GM21447 (cell line): ENCODE measurements at regions not wholly inside any gene's neighbourhood (a gene's known extent, or its start where the extent isn't known, plus 50 kb on each side); places are given as distances from the start of the nearest gene placed in this dataset.
"Not testable (repeated sequence)": the region's sequence is repeated elsewhere in the genome, so short reads cannot be mapped to it uniquely, and the experiment has no call there.

ENCODE experiments used
- ATAC-seq: cut with Tn5 transposase; IDR thresholded peaks from one replicate; pipeline ENCODE4 v1.9.1; 2021; ENCODE audit not compliant: unreplicated experiment

DNA sequence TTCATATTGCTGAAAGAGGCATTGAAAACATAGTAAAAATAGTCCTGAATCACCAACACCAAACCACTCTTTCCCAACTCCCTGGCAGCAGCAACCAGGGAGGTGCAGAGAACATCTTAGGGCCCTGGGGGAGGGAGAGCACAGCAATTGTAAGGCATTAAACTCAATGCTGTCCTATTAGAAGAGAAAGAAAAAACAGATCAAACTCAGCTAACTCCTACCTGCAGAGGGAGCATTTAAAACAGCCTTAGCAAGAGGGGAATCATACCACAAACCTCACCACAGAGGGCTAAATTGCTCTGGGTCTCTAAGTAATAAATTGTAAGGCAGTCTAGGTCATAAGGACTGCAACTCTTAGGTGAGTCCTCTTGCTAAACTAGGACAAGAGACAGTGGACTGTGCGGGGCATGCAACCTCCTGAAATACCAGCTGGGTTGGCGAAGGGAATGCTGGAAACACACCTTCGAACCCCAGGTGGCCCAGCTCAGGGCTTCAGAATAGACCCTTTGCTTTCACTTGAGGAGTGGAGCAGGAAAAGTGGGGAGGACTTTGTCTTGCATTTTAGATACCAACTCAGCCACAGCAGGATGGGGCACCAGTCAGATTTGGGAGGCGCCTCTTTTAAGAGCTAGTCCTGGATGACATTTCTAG lies 697.1 kb upstream of the FAT3 start:
- ATAC-seq, result no peak

DNA sequence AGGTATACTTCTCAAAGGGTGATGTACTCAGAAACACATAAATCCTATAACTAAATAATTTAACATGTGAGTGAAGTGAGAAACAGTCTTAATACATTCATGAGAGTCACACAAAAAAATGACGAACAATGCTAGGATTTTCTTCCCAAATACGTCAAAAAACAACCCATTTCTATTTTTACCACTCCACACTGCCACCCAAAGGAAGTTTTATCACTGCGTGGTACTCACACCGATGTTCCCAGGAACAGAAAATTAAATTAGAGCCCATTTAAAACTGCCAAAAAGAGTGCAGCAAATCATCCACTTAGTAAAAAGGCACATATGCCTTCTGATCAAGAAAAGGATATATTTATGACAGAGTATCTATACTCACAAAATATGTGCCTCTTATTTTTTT lies 710.9 kb upstream of the FAT3 start:
- no peak for ATAC-seq

DNA sequence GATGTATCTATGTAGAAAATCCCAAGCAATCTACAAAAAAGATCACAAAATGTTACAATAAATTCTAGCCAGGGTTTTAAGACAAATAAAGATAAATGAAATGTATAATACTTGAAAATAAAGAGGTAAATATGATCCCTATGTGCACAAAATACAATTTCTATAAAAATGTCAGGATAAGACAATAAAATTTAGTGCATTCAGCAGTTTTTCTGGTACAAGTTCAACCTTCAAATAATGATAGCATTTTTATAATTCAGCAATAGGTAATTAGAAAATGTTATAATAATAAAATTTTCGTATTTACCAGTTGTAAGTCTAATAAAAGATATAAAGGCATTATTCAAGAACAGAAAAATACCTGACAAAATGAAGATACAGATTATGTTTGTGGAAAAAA lies 726.8 kb upstream of the FAT3 start:
- ATAC-seq, result no peak

DNA sequence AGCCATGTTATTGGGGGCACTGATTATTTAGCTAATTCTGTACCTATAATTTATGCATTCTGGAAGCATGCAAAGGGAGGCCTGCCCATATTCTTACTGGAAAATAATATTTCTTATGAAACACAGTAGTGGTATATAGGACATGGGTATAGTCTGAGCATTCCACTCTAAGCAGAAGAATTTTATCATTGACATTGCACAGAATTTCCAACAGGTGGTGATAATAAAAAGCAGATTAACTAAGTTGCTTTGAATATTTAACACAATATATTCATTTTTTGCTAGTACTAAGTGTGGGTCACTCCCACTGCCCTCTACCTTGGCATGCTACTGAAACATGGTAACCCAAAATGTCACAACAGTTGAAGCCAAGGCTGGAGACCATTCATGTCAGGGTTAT lies 728.8 kb upstream of the FAT3 start:
- ATAC-seq, result no peak

DNA sequence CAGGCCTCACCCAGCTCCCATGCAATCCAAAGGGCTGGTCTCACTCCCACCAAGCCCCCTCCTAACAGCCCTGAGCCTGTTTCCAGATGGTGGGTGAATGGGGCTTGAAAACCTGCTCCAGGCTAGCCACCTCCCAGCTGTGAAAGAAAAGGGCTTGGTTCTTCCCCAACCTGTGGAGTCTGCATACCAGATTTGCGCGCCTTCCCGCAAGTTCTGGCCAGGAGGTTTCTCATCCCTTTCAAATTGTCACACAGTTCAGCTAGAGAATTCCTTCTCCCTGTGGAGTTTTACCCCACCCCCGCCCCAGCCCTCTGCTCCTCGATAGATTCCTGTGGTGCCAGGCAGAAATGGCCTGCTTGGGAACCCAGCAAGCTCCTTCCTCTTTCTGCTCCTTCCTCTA lies 734.6 kb upstream of the FAT3 start:
- no peak for ATAC-seq

DNA sequence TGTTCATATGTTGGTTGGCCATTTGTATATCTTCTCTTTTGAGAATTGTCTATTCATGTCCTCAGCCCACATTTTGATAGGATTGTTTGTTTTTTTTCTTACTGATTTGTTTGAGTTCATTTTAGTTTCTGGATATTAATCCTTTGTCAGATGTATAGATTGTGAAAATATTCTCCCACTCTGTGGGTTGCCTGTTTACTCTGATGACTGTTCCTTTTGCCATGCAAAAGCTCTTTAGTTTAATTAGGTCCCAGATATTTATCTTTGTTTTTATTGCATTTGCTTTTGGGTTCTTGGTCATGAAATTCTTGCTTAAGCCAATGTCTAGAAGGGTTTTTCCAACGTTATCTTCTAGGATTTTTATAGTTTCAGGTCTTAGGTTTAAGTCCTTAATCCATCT lies 740.7 kb upstream of the FAT3 start:
- not testable (repeated sequence) for ATAC-seq

DNA sequence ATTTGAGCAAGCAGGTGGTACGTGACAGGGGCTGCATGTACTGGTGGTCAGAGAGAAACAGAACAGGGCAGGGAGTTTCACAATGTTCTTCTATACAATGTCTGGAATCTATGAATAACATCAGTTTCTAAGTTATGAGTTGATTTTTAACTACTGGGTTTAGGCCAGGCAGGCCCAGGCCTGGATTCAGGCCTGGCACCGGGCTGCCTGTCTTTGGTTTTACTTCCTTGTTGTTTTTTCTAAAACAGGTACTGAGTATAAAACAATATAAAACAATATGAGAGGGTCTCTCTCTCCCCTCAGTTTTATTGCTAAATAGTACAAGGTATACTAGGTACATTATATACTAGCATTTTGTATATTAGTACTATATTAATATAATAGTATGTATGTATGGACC lies 742.7 kb upstream of the FAT3 start:
- ATAC-seq, result not testable (repeated sequence)

DNA sequence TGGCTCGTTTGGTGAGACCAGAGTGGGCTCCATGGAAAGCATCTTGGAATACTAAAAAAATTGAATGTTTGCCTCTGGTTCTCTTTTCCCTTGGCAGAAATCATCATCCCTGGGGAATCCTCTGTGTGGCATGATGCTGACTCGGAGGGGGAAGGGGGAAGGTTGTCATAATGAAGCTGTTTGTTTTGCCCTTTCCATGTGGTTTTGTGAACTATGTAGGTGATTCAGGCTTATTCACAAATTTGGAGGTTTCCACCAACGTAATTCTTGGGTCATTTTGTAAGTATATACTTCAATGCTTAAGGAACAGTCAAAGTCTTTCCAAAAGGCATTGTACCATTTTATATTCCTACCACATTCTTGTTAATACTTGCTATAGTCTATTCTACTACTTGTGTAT lies 754.0 kb upstream of the FAT3 start:
- no peak for ATAC-seq

DNA sequence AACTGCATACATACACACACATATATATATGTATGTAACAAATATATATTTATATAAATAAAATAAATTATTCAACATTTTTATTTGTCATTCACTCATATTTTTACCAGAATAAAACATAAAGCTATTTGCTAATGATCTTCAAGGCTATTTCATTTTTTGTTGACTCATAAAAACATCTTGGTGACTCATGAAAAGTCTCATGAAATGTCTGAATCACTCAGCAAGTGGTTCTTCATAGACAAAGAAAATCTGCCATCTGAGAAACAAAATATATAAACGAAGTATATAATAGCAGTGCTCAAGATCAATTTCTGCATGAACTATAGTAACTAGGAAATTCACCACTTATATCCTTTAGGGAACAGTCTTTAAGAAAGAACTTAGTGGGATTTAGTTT lies 764.8 kb upstream of the FAT3 start:
- no peak for ATAC-seq

DNA sequence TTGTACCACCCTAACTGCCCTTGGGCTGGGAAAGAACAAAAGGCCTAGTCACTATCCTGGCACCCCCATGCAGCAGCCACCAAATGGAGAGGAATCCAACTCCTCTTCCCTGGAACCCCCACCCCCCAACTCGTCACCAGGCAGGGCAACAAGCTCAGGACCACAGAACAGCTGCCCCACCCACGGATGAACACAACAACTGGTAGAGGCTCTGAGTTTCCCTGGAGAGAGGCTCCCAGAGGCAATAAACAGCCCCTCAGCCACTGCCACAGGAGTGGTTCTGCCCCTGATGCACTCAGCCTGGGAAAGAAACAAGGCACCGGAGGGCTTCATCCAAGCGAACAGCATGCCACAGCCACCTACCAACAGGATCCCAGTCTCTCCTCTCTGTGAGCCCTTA lies 778.4 kb upstream of the FAT3 start:
- ATAC-seq, result no peak

DNA sequence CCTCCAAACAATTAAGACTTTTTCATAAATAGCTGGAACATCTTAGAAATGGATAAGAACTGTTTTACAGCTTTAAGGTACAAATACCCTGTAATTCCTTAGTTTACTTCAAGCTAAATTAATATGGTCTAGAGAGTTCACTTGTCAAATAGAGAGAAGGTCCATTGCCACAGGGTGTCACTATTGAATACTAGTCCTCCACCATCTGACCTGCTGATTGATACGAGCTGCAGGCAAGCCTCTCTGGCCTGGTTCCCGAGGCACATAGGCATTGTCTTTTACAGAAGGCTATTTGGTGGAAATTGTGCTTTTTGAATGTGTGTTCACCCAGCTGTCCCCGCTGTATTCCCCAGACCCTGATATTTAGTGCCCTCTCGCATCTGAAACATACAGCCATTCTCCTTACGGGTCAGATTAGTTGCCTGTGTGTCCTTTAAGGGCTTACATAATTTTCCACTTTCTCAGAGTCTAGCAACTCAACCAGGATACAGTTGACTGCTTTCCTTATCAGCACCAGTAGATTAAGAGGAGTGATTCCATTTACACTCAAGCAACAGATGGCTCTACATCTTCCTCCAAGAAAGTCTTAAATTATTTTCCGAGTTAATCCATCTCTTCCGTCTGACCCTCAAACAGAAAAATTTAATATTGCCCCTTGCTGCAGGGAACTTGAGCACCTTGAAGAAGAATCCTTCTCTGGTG lies 788.8 kb upstream of the FAT3 start:
- no peak for ATAC-seq

DNA sequence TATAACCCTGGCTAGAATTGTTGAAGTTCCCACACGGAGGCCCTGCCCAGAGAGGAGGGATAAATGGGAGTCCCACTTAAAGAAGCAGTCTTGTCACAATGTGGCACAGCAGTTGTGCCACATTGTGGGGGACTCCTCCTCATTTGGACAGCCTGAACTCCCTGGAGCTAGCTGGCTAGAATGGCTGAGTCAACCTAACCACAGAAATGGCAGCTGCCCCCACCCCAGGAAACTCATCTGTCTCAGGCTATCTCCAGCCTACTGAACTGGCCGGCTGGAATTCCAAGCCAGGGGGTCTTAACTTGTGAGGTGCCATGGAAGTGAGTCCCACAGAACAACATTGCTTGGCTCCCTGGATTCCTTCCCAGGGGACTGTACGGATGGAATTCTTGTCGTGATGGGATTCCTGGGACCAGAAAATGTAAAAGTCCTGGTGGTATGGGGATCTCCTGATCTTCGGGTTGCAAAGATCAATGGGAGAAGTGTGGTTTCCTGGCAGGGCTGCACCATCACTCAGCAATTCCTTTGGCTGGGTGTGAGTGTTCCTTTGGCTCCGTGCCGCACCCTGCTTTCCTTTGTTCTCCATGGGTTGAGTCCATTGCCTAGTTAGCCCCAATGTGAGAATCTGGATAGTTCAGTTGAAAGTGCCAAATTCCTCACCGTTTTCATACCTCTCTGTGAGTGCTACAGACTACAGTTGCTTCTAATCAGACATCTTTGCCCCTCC lies 791.2 kb upstream of the FAT3 start:
- ATAC-seq, result no peak

DNA sequence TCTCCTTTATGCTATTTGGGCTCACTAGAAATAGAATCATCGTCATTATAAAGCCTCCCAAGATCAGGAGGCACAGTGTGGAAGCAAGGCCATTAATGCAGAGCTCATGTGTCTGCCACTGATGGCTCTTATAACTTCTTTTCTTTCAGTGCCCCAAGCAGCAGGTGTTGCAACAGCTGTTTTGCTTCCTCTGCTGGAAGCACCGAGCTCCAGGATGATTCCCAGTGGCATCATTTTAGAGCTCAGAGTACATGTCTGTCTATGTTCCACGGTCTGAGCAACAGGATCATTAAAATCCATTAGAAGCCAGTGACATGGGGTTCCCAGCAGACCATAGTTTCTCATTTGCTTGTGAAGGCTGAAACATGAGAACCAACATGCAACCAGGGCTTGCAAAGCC lies 803.0 kb upstream of the FAT3 start:
- ATAC-seq, result no peak

DNA sequence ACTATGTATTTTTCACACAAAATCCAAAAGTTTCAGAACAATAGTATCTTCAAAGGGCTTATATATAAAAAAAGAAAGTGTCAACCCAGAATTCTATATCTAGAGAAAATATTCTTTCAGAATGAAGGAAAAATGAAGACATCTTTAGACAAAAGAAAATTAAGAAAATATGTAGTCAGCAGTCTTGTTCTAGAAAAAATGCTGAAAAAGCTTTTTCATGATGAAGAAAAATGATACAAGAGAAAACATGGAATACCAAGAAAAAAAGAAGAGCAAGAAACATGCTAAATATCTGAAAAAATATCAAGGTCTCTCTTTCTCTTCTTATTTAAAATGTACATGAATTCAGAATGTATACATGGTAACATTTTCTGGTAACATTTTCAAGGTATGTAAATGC lies 816.8 kb upstream of the FAT3 start:
- no peak for ATAC-seq

DNA sequence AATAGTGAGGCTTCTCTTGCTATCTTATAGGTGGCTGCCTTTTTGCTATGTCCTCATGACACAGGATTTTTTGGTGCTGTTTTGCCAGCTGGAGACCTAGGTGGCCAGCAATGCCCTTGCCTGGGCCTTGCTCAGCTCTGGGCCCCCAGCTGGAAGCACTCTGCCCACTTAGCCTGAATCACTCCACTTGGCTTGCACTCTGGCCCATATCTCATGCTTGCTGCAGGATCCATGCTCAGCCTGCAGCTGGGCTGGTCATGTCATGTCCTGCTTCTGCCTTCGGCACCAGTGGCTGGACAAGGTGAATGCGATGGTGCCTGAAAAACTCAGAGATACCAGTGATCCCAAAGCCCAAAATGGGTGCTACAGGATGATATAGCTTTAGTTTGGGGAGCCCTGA lies 818.6 kb upstream of the FAT3 start:
- no peak for ATAC-seq

DNA sequence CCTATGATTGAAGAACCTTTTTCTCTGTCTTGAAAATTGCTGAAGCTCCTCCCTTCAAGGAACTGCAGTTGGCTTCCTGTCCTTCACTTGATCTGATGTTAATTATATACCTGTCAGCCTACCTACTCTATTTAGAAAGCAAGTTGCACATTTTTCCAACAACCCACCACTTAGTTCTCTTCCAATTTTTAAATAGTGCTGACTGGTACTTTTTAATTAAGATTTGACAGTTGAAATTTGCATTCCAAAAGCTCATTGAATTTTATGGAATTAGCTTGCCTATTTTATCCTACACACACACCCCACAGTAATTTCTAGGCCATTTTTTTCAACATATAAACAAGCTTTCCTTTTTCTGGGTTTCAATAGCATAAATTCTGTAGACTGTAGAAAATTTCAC lies 820.3 kb upstream of the FAT3 start:
- ATAC-seq, result no peak

DNA sequence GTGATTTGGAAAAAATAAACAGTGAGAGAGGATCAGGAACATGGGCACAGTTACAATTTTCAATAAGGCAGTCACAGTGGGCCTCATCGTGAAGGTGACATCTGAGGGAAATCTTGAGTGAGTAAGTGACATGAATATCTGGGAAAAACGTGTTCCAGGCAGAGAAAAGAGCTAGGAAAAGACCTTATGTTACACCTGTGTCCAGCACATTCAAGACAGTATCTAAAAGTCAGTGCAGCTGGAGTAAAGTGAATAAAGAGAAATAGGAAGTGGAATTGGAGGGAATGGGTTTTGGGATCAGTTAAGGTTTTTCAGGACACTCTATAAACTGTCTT lies 827.5 kb upstream of the FAT3 start:
- ATAC-seq, result no peak

DNA sequence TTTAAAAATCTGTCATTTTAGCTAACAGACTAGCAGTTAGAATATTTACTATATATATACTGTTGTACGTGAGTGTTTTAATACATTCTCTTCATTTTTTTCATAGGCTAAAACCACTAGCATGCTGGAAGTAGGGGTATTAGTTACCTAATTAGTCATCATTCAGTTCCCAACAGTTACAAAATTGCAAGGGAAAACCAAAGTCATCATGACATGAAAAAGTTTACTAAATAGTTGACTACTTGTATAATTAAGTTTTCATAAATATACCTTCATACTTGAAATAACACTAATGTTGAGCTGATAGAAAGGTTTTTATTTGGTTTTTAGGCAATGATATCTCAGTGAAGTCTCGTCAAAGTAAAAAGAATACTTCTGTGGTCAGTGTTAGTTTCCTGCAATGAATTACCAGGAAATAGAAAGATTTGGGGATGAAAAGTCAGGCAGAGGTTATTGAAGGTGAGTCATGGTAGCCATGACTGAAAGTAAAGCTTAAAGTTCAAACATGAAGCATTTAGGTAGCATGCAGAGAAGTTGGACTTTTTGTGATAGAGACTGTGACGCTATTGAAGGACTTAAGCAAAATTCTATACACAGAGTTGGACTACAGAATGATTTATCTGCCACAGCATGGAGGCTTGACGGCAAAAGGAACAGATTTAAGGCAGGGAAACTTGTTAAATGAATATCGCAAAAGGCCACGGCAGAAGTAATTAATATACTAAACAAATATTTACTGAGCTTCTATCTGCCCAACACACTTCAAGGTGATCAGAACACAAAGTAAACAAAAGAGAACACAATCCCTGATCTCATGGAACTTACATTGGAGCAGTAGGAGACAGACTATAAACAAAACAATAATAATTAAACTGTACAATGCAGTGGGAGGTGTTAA lies 828.1 kb upstream of the FAT3 start:
- no peak for ATAC-seq

DNA sequence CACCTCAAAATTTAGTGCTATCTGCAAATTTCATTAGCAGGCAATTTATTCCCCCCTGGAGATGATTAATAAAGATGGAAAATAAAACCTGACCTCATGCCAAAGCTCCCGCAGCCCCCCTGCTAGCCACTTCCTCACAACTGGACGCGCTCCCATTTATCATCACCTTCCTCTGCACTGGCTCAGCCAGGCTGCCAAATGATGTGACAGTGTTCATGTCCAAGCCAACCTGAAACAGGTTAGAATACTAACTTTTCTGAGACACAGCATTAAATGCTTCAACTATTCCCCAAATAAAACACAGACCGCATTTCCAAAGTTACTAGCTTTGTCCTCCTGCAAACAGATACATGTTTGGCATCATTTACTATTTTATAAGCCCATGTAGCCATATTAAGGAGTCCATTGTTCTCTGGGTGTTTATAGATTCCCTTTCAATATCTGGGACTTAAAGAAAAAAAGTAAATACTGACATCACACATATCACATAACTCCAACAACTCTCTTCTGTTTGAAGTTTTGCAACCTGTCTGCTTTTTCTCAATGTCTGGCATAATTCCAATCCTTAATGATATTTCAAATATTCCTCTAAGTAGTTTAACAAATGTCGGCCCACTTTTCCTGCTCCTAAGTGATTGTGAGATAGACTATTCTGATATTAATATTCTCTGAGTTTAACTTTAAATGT lies 829.7 kb upstream of the FAT3 start:
- no peak for ATAC-seq

DNA sequence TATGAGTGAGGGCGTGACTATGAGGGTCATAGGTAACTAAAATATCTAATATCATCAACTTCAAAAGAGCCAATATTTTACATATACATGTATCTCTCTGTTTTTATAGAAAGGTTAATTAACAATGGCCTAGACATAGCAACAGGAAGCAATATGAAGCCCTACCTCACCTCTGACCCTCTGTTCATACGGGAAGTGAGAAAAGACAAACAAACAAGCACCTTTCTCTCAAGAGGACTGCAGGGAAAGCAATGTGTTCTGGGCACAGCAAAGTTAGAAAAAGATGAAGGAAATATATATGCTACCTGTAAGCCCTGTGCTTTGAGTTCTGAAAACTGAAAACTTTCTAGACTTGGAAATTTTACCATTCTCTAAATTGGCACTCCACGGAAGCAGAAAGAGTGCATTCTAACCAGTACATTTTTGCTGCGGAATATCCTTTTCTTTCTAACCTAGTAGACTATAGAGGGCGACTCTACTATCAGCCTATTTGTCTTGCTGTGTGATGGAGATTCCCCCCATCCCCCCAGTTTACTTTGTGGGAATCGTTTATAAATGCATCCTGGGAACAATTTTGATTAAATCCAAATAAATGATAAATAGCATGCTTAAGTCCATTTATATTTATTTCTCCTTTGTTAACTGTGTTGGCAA lies 830.4 kb upstream of the FAT3 start:
- no peak for ATAC-seq
